Mesendoderm (in vitro differentiated cells): ENCODE measurements at regions not wholly inside any gene's neighbourhood (a gene's known extent, or its start where the extent isn't known, plus 50 kb on each side); places are given as distances from the start of the nearest gene placed in this dataset.

Experiments used
- DNase-seq: peaks from one replicate; pipeline ENCODE4 v3.0.0; 2013
- H2AK5ac ChIP-seq: 2 replicates; pipeline ENCODE4 v1.6.1; 2013; ENCODE audit warnings: low read length, inconsistent platforms
- H2BK120ac ChIP-seq: 2 replicates; pipeline ENCODE4 v1.6.1; 2013; ENCODE audit warnings: low read depth, mild to moderate bottlenecking, low read length, moderate library complexity, mixed read lengths
- H2BK15ac ChIP-seq: replicated peaks from 2 replicates; pipeline ENCODE4 v1.6.1; 2013; ENCODE audit warnings: low read depth, mild to moderate bottlenecking, moderate library complexity
- H2BK5ac ChIP-seq: 2 replicates; pipeline ENCODE4 v1.6.1; 2013; ENCODE audit warnings: low read length, inconsistent platforms
- H3K18ac ChIP-seq: 2 replicates; pipeline ENCODE4 v1.6.1; 2013; ENCODE audit warnings: mild to moderate bottlenecking, low read length, mixed read lengths
- H3K23ac ChIP-seq: one replicate; pipeline ENCODE4 v1.6.1; 2013; ENCODE audit warnings: low read length
- H3K27ac ChIP-seq: 2 replicates; pipeline ENCODE4 v1.5.1; 2013; ENCODE audit warnings: low read depth, mild to moderate bottlenecking, inconsistent platforms, low read length, moderate library complexity
- H3K27me3 ChIP-seq: 2 replicates; pipeline ENCODE4 v1.6.1; 2013; ENCODE audit warnings: low read length, control low read depth, mild to moderate bottlenecking, inconsistent platforms; ENCODE audit not compliant: insufficient read depth, poor library complexity
- H3K36me3 ChIP-seq: 2 replicates; pipeline ENCODE4 v1.6.1; 2013; ENCODE audit warnings: low read length, inconsistent platforms; ENCODE audit not compliant: control insufficient read depth, insufficient read depth
- H3K4ac ChIP-seq: one replicate; pipeline ENCODE4 v1.6.1; 2013; ENCODE audit warnings: low read depth, mild to moderate bottlenecking, low read length, moderate library complexity
- H3K4me1 ChIP-seq: 2 replicates; pipeline ENCODE4 v1.6.1; 2013; ENCODE audit warnings: low read depth, low read length, inconsistent platforms; ENCODE audit not compliant: control insufficient read depth
- H3K4me2 ChIP-seq: 2 replicates; pipeline ENCODE4 v1.6.1; 2013; ENCODE audit warnings: low read length
- H3K4me3 ChIP-seq: 2 replicates; pipeline ENCODE4 v1.5.1; 2013; ENCODE audit warnings: mild to moderate bottlenecking, low read length
- H3K56ac ChIP-seq: one replicate; pipeline ENCODE4 v1.6.1; 2013; ENCODE audit warnings: low read length
- H3K79me1 ChIP-seq: 2 replicates; pipeline ENCODE4 v1.6.1; 2013; ENCODE audit warnings: low read length, inconsistent platforms
- H3K79me2 ChIP-seq: 2 replicates; pipeline ENCODE4 v1.6.1; 2013; ENCODE audit warnings: mild to moderate bottlenecking, low read length; ENCODE audit not compliant: control insufficient read depth, insufficient read depth
- H3K9ac ChIP-seq: 2 replicates; pipeline ENCODE4 v1.6.1; 2013; ENCODE audit warnings: low read length, inconsistent platforms
- H4K5ac ChIP-seq: one replicate; pipeline ENCODE4 v1.6.1; 2013; ENCODE audit warnings: low read length
- H4K8ac ChIP-seq: one replicate; pipeline ENCODE4 v1.6.1; 2013; ENCODE audit warnings: low read depth, mild to moderate bottlenecking, control low read depth, low read length, moderate library complexity
- WGBS: extraction: QIAGEN DNeasy Blood & Tissue Kit; methylation state at CpG from one replicate; pipeline ENCODE4 v1.1.7; 2013; ENCODE audit warnings: low lambda C conversion rate, missing lambda C conversion rate; ENCODE audit not compliant: insufficient coverage; ENCODE audit errors: extremely low coverage; 5-methylcytosine and 5-hydroxymethylcytosine counted together

- Histone ChIP-seq H3K79me1 (no peaks in the 10 kb centered on the region), H2BK5ac (no peak overlapping the region), H4K5ac (no peak overlapping the region), H2BK120ac (no peak overlapping the region), H3K27me3 (no peaks in the 10 kb centered on the region), H3K4me2 (no peak overlapping the region), H3K18ac (no peak overlapping the region), H3K79me2 (no peaks in the 10 kb centered on the region), H3K36me3 (no peaks in the 10 kb centered on the region), H4K8ac (no peak overlapping the region), H2AK5ac (no peak overlapping the region), H3K9ac (no peak overlapping the region), H3K4ac (no peak overlapping the region), H3K27ac (no peak overlapping the region), H2BK15ac (no peak overlapping the region), H3K4me1 (no peaks in the 10 kb centered on the region), H3K23ac (no peak overlapping the region), H3K4me3 (no peak overlapping the region), H3K56ac (no peak overlapping the region)
- no CpG with 5 or more reads among the region's 3 CpGs for WGBS
- DNase-seq, result no peak
Measured at GRCh38 chr7:119562839-119563238, 710.1 kb upstream of the KCND2 start.

- no peak overlapping the region for H4K5ac ChIP-seq
- no peaks in the 10 kb centered on the region for H3K36me3 ChIP-seq
- WGBS, result no CpG with 5 or more reads among the region's 1 CpG
- no peak overlapping the region for H2BK120ac ChIP-seq
- no peak overlapping the region for H3K23ac ChIP-seq
- no peak overlapping the region for H3K4me2 ChIP-seq
- H3K9ac ChIP-seq, result no peak overlapping the region
- no peak overlapping the region for H3K18ac ChIP-seq
- no peak overlapping the region for H2BK15ac ChIP-seq
- H3K56ac ChIP-seq, result no peak overlapping the region
- no peaks in the 10 kb centered on the region for H3K4me1 ChIP-seq
- no peaks in the 10 kb centered on the region for H3K79me2 ChIP-seq
- no peak overlapping the region for H3K4ac ChIP-seq
- H2BK5ac ChIP-seq, result no peak overlapping the region
- no peak overlapping the region for H4K8ac ChIP-seq
- H3K27ac ChIP-seq, result no peak overlapping the region
- H3K27me3 ChIP-seq, result no peaks in the 10 kb centered on the region
- no peak for DNase-seq
- no peak overlapping the region for H3K4me3 ChIP-seq
- H2AK5ac ChIP-seq, result no peak overlapping the region
- H3K79me1 ChIP-seq, result no peaks in the 10 kb centered on the region
Measured at GRCh38 chr7:119571666-119572065, 701.3 kb upstream of the KCND2 start.

GRCh38 chr7:119572132-119572531 is 700.8 kb upstream of the KCND2 start:
- no peak overlapping the region for H2BK15ac ChIP-seq
- H3K4me3 ChIP-seq, result no peak overlapping the region
- H3K4me1 ChIP-seq, result no peaks in the 10 kb centered on the region
- no peak overlapping the region for H3K4ac ChIP-seq
- H3K79me2 ChIP-seq, result no peaks in the 10 kb centered on the region
- no peak overlapping the region for H2AK5ac ChIP-seq
- H3K27ac ChIP-seq, result no peak overlapping the region
- H3K9ac ChIP-seq, result no peak overlapping the region
- H4K5ac ChIP-seq, result no peak overlapping the region
- H3K4me2 ChIP-seq, result no peak overlapping the region
- no CpG with 5 or more reads among the region's 4 CpGs for WGBS
- no peaks in the 10 kb centered on the region for H3K79me1 ChIP-seq
- no peaks in the 10 kb centered on the region for H3K27me3 ChIP-seq
- H3K18ac ChIP-seq, result no peak overlapping the region
- no peak overlapping the region for H2BK5ac ChIP-seq
- no peak overlapping the region for H3K23ac ChIP-seq
- peak; percentile 12 for DNase-seq
- no peak overlapping the region for H4K8ac ChIP-seq
- H2BK120ac ChIP-seq, result no peak overlapping the region
- no peaks in the 10 kb centered on the region for H3K36me3 ChIP-seq
- H3K56ac ChIP-seq, result no peak overlapping the region

GRCh38 chr7:119572541-119572940 is 700.4 kb upstream of the KCND2 start:
- Histone ChIP-seq H3K27ac (no peak overlapping the region), H2BK5ac (no peak overlapping the region), H3K4ac (no peak overlapping the region), H2BK15ac (no peak overlapping the region), H3K79me1 (no peaks in the 10 kb centered on the region), H3K79me2 (no peaks in the 10 kb centered on the region), H3K27me3 (no peaks in the 10 kb centered on the region), H3K36me3 (no peaks in the 10 kb centered on the region), H2AK5ac (no peak overlapping the region), H3K23ac (no peak overlapping the region), H3K4me1 (no peaks in the 10 kb centered on the region), H2BK120ac (no peak overlapping the region), H3K4me2 (no peak overlapping the region), H3K18ac (no peak overlapping the region), H4K8ac (no peak overlapping the region), H3K4me3 (no peak overlapping the region), H3K9ac (no peak overlapping the region), H4K5ac (no peak overlapping the region), H3K56ac (no peak overlapping the region)
- no CpG with 5 or more reads among the region's 5 CpGs for WGBS
- DNase-seq, result no peak

- no peak overlapping the region for H3K9ac ChIP-seq
- H2AK5ac ChIP-seq, result no peak overlapping the region
Measured at GRCh38 chr7:119578116-119578515, 694.9 kb upstream of the KCND2 start.

GRCh38 chr7:119594956-119595355 is 678.0 kb upstream of the KCND2 start:
- Histone ChIP-seq H3K4ac (no peak overlapping the region), H3K36me3 (no peaks in the 10 kb centered on the region), H2BK15ac (no peak overlapping the region), H3K79me2 (no peaks in the 10 kb centered on the region), H3K27me3 (no peaks in the 10 kb centered on the region), H3K79me1 (no peaks in the 10 kb centered on the region), H3K56ac (no peak overlapping the region), H4K8ac (no peak overlapping the region), H3K23ac (no peak overlapping the region), H3K4me1 (no peaks in the 10 kb centered on the region), H4K5ac (no peak overlapping the region), H2BK120ac (no peak overlapping the region), H3K27ac (no peak overlapping the region), H3K4me2 (no peak overlapping the region), H2BK5ac (no peak overlapping the region), H3K9ac (no peak overlapping the region), H2AK5ac (no peak overlapping the region), H3K18ac (no peak overlapping the region), H3K4me3 (no peak overlapping the region)
- no CpG with 5 or more reads among the region's 4 CpGs for WGBS
- DNase-seq, result peak; percentile 95

More at GRCh38 chr7:119578116-119578515, 694.9 kb upstream of the KCND2 start:
- H3K56ac ChIP-seq, result no peak overlapping the region
- H3K18ac ChIP-seq, result no peak overlapping the region
- no peaks in the 10 kb centered on the region for H3K79me2 ChIP-seq
- no peak overlapping the region for H4K5ac ChIP-seq
- H4K8ac ChIP-seq, result no peak overlapping the region
- no peaks in the 10 kb centered on the region for H3K79me1 ChIP-seq
- no peaks in the 10 kb centered on the region for H3K4me1 ChIP-seq
- H2BK15ac ChIP-seq, result no peak overlapping the region
- H3K36me3 ChIP-seq, result no peaks in the 10 kb centered on the region
- H3K4ac ChIP-seq, result no peak overlapping the region
- H2BK5ac ChIP-seq, result no peak overlapping the region
- no peak overlapping the region for H3K4me2 ChIP-seq
- no CpG with 5 or more reads among the region's 2 CpGs for WGBS
- no peak overlapping the region for H3K23ac ChIP-seq
- H3K27me3 ChIP-seq, result no peaks in the 10 kb centered on the region
- DNase-seq, result no peak
- H3K4me3 ChIP-seq, result no peak overlapping the region
- H3K27ac ChIP-seq, result no peak overlapping the region
- no peak overlapping the region for H2BK120ac ChIP-seq
